ENCODE measurements at regions not wholly inside any gene's neighbourhood (a gene's known extent, or its start where the extent isn't known, plus 50 kb on each side); places are given as distances from the start of the nearest gene placed in this dataset.

GRCh38 chr22:44555597-44555996, 57.6 kb upstream of the RTL6 start:
- BruUV-seq (replicated peaks), result no TSS peak

GRCh38 chr22:44555046-44555445, 57.0 kb upstream of the RTL6 start:
- CTCF ChIA-PET, result no interaction called here
- no peak overlapping the region for H3K4me3 ChIP-seq (ENCODE audit: low read depth, low read length, poor library complexity, severe bottlenecking)
- intact Hi-C loops (cut with micrococcal nuclease; ENCODE audit: unreplicated experiment), result no loop called here
- BruUV-seq (replicated peaks), result no TSS peak
- no peak for TF ChIP-seq CTCF (conservative IDR thresholded peaks at IDR 0.05; ENCODE audit: low read depth, low read length)
- TF ChIP-seq EZH2 (IDR thresholded peaks at IDR 0.05; ENCODE audit: borderline replicate concordance, low read depth, low read length, poor library complexity, severe bottlenecking), result no peak
- no peak overlapping the region for H3K27ac ChIP-seq (ENCODE audit: low read depth, low read length, poor library complexity, severe bottlenecking)
- peaks cover 3% of the 10 kb centered on the region for H3K27me3 ChIP-seq (replicated peaks; ENCODE audit: insufficient read depth, low read depth, low read length, poor library complexity)
- no peaks in the 10 kb centered on the region for H3K4me1 ChIP-seq (ENCODE audit: insufficient read depth, low read length, poor library complexity, severe bottlenecking)
- POLR2A ChIA-PET (ENCODE audit: low non-redundant PET), result no interaction called here
- no peaks in the 10 kb centered on the region for H3K36me3 ChIP-seq (ENCODE audit: insufficient read depth, low read length, poor library complexity, severe bottlenecking)
- H3K9me3 ChIP-seq (ENCODE audit: low read depth, low read length, poor library complexity, severe bottlenecking), result no peaks in the 10 kb centered on the region
- no peak for DNase-seq (ENCODE audit: low spot score)

More at GRCh38 chr22:44555597-44555996, 57.6 kb upstream of the RTL6 start:
- CTCF ChIA-PET, result no interaction called here
- H3K4me1 ChIP-seq (ENCODE audit: insufficient read depth, low read length, poor library complexity, severe bottlenecking), result no peaks in the 10 kb centered on the region
- H3K4me3 ChIP-seq (ENCODE audit: low read depth, low read length, poor library complexity, severe bottlenecking), result no peak overlapping the region
- H3K36me3 ChIP-seq (ENCODE audit: insufficient read depth, low read length, poor library complexity, severe bottlenecking), result no peaks in the 10 kb centered on the region
- POLR2A ChIA-PET (ENCODE audit: low non-redundant PET), result no interaction called here
- intact Hi-C loops (cut with micrococcal nuclease; ENCODE audit: unreplicated experiment), result no loop called here
- H3K27me3 ChIP-seq (replicated peaks; ENCODE audit: insufficient read depth, low read depth, low read length, poor library complexity), result peaks cover 3% of the 10 kb centered on the region
- no peak for DNase-seq (ENCODE audit: low spot score)
- no peak overlapping the region for H3K27ac ChIP-seq (ENCODE audit: low read depth, low read length, poor library complexity, severe bottlenecking)
- no peaks in the 10 kb centered on the region for H3K9me3 ChIP-seq (ENCODE audit: low read depth, low read length, poor library complexity, severe bottlenecking)
- TF ChIP-seq EZH2 (IDR thresholded peaks at IDR 0.05; ENCODE audit: borderline replicate concordance, low read depth, low read length, poor library complexity, severe bottlenecking), result no peak
- TF ChIP-seq CTCF (conservative IDR thresholded peaks at IDR 0.05; ENCODE audit: low read depth, low read length), result no peak

DNA sequence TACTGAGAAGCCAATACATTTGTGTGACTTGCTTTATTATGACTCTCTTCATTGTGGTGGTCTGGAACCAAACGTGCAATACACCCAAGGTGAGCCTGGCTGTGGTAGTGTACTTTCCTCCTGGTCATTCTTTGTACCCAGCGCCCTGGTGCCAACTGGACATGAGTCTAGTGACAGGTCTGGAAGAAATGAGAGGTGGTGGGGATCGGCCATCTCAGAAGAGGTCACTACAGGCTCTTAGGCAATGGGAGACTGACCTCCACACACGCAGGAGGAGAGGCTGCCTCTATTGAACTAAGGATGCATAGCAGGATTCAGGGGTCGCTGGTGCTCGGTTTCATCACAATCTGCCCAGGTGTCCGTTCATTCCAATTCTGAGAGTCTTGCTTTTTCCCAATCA, 56.4 kb upstream of the RTL6 start:
- no peak for DNase-seq (ENCODE audit: low spot score)
- Histone ChIP-seq H3K9me3 (ENCODE audit: low read depth, low read length, poor library complexity, severe bottlenecking) (no peaks in the 10 kb centered on the region), H3K4me1 (ENCODE audit: insufficient read depth, low read length, poor library complexity, severe bottlenecking) (no peaks in the 10 kb centered on the region), H3K36me3 (ENCODE audit: insufficient read depth, low read length, poor library complexity, severe bottlenecking) (no peaks in the 10 kb centered on the region), H3K27me3 (replicated peaks; ENCODE audit: insufficient read depth, low read depth, low read length, poor library complexity) (peaks cover 3% of the 10 kb centered on the region), H3K27ac (ENCODE audit: low read depth, low read length, poor library complexity, severe bottlenecking) (no peak overlapping the region), H3K4me3 (ENCODE audit: low read depth, low read length, poor library complexity, severe bottlenecking) (no peak overlapping the region)
- no peak for TF ChIP-seq CTCF (conservative IDR thresholded peaks at IDR 0.05; ENCODE audit: low read depth, low read length)
- no peak for TF ChIP-seq EZH2 (IDR thresholded peaks at IDR 0.05; ENCODE audit: borderline replicate concordance, low read depth, low read length, poor library complexity, severe bottlenecking)
- BruUV-seq (replicated peaks), result no TSS peak
- intact Hi-C loops (cut with micrococcal nuclease; ENCODE audit: unreplicated experiment), result no loop called here
- CTCF ChIA-PET, result no interaction called here
- POLR2A ChIA-PET (ENCODE audit: low non-redundant PET), result no interaction called here

All from A673 (cell line).